DOHH2 (cell line): ENCODE measurements at regions not wholly inside any gene's neighbourhood (a gene's known extent, or its start where the extent isn't known, plus 50 kb on each side); places are given as distances from the start of the nearest gene placed in this dataset.

Experiments used
- H3F3A ChIP-seq: fragments of 200-600 bp; sonication (generic), shearing (Covaris generic); 2 replicates; pipeline ENCODE4 v1.6.0; 2016; ENCODE audit warnings: antibody characterized with exemption, mild to moderate bottlenecking; ENCODE audit not compliant: control insufficient read depth, insufficient read depth
- H3K27ac ChIP-seq: fragments of 200-600 bp; sonication (generic); 2 replicates; pipeline ENCODE4 v1.5.1; 2014; ENCODE audit warnings: low read depth, mild to moderate bottlenecking, low read length, moderate library complexity
- H3K27me3 ChIP-seq: fragments of 200-600 bp; sonication (generic); 2 replicates; pipeline ENCODE4 v1.6.1; 2014; ENCODE audit warnings: mild to moderate bottlenecking, low read length, mixed read lengths; ENCODE audit not compliant: control insufficient read depth
- H3K36me3 ChIP-seq: fragments of 200-600 bp; sonication (generic); 2 replicates; pipeline ENCODE4 v1.6.1; 2014; ENCODE audit warnings: mild to moderate bottlenecking, low read length, moderate library complexity, mixed read lengths; ENCODE audit not compliant: control insufficient read depth
- H3K4me1 ChIP-seq: fragments of 200-600 bp; sonication (generic); 2 replicates; pipeline ENCODE4 v1.6.1; 2014; ENCODE audit warnings: mild to moderate bottlenecking, low read length, mixed read lengths; ENCODE audit not compliant: control insufficient read depth
- H3K4me2 ChIP-seq: fragments of 200-600 bp; sonication (generic); 2 replicates; pipeline ENCODE4 v1.6.0; 2014; ENCODE audit warnings: mild to moderate bottlenecking, low read length, moderate library complexity
- H3K4me3 ChIP-seq: fragments of 200-600 bp; sonication (generic); 2 replicates; pipeline ENCODE4 v1.5.1; 2014; ENCODE audit warnings: mild to moderate bottlenecking, low read length, mixed read lengths
- H3K79me2 ChIP-seq: fragments of 200-600 bp; sonication (generic); 2 replicates; pipeline ENCODE4 v1.6.1; 2014; ENCODE audit warnings: mild to moderate bottlenecking, low read length, mixed read lengths; ENCODE audit not compliant: control insufficient read depth
- H3K9me2 ChIP-seq: fragments of 200-600 bp; sonication (generic); replicated peaks from 2 replicates; pipeline ENCODE4 v1.6.1; 2014; ENCODE audit warnings: mild to moderate bottlenecking, low read length, mixed read lengths; ENCODE audit not compliant: control insufficient read depth
- H3K9me3 ChIP-seq: fragments of 200-600 bp; sonication (generic); 2 replicates; pipeline ENCODE4 v1.6.1; 2014; ENCODE audit warnings: antibody characterized with exemption, low read length, mixed read lengths; ENCODE audit not compliant: control insufficient read depth, insufficient read depth
- H4K20me1 ChIP-seq: fragments of 200-600 bp; sonication (generic); 2 replicates; pipeline ENCODE4 v1.6.0; 2014; ENCODE audit warnings: low read depth, mild to moderate bottlenecking, antibody characterized with exemption, low read length, moderate library complexity; ENCODE audit not compliant: control insufficient read depth, insufficient read depth
- EZH2phosphoT487 ChIP-seq: fragments of 200-600 bp; sonication (generic); IDR thresholded peaks from 2 replicates; pipeline ENCODE4 v1.6.1; 2017; ENCODE audit warnings: borderline replicate concordance, mild to moderate bottlenecking, antibody characterized with exemption, low read length, moderate library complexity, mixed read lengths
- TF ChIP-seq, protein P1 (sequence below): fragments of 200-600 bp; sonication (generic); IDR thresholded peaks from one replicate; pipeline ENCODE4 v1.5.1; 2014; ENCODE audit warnings: antibody characterized with exemption, mild to moderate bottlenecking, low read depth, low read length; ENCODE audit not compliant: poor library complexity, severe bottlenecking

DNA sequence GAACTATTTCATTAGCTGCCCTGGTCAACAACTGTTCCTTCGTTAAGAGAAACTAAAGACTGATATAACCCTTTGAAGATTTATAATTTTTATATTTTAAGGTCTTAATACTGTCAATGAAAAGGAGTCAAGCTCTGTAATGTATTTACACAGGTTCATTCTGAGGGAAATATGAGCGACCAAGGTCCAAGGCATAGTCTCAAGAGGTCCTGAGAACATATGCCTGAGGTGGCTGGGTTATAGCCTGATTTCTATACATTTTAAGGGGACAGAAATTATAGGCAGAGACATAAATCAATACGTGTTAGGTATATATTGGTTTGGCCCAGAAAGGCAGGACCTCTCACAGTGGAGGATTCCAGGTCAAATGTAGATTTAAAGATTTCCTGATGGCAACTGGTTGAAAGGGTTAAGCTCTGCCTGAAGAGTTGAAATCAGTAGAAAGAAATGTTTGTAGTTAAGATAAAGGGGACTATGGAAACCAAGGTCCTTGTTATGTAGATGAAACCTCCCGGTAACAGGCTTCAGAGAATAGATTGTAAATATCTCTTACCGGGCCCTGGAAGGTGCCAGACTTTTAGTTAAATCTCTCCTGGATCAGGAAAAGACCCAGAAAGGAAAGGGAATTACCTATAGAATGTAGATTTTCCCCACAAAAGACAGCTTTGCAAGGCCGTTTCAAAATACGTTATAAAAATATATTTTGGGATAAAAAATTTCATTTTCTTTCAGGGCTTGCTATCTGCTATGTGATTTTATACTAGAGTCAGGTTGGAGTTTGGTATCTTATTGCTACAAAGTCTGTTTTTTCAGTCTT is 107.3 kb upstream of the PRLR start:
- TF ChIP-seq EZH2phosphoT487 = no peak
- TF ChIP-seq, protein P1, sequence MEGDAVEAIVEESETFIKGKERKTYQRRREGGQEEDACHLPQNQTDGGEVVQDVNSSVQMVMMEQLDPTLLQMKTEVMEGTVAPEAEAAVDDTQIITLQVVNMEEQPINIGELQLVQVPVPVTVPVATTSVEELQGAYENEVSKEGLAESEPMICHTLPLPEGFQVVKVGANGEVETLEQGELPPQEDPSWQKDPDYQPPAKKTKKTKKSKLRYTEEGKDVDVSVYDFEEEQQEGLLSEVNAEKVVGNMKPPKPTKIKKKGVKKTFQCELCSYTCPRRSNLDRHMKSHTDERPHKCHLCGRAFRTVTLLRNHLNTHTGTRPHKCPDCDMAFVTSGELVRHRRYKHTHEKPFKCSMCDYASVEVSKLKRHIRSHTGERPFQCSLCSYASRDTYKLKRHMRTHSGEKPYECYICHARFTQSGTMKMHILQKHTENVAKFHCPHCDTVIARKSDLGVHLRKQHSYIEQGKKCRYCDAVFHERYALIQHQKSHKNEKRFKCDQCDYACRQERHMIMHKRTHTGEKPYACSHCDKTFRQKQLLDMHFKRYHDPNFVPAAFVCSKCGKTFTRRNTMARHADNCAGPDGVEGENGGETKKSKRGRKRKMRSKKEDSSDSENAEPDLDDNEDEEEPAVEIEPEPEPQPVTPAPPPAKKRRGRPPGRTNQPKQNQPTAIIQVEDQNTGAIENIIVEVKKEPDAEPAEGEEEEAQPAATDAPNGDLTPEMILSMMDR = no peak
- Histone ChIP-seq H3K9me3 (no peaks in the 10 kb centered on the region), H4K20me1 (no peaks in the 10 kb centered on the region), H3K4me3 (no peak overlapping the region), H3K4me2 (no peak overlapping the region), H3F3A (no peaks in the 10 kb centered on the region), H3K27ac (no peak overlapping the region), H3K9me2 (no peaks in the 10 kb centered on the region), H3K27me3 (no peaks in the 10 kb centered on the region), H3K4me1 (no peaks in the 10 kb centered on the region), H3K79me2 (no peaks in the 10 kb centered on the region), H3K36me3 (no peaks in the 10 kb centered on the region)

DNA sequence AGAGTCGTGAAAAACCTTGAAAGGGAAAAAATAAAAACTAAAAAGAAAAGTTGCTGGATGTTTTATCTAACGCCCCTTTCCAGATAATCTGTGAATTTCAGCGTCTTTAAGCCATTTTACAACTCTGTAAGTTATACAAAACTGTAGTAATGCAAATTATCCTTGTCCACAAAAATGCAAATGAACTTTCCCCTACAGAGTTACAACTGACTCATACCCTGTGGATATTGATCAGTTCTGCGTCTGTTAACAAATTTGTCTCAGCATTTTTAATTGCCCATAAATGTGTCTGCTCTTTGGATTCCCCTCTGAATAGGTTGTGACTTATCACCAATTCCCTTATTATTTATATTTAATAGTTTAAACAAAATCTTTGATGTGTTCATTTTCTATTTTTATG is 105.9 kb upstream of the PRLR start:
- Histone ChIP-seq H3K4me3 (no peak overlapping the region), H3K9me2 (no peaks in the 10 kb centered on the region), H3K9me3 (no peaks in the 10 kb centered on the region), H3K27me3 (no peaks in the 10 kb centered on the region), H3K27ac (no peak overlapping the region), H3K4me1 (no peaks in the 10 kb centered on the region), H3K36me3 (no peaks in the 10 kb centered on the region), H3F3A (no peaks in the 10 kb centered on the region), H3K79me2 (no peaks in the 10 kb centered on the region), H3K4me2 (no peak overlapping the region), H4K20me1 (no peaks in the 10 kb centered on the region)
- TF ChIP-seq, protein P1 = no peak
- TF ChIP-seq EZH2phosphoT487 = no peak

- Histone ChIP-seq H3K9me2 (no peaks in the 10 kb centered on the region), H3K4me3 (no peak overlapping the region)
These were observed 105.5 kb upstream of the PRLR start for GRCh38 chr5:35335752-35336151.

More at GRCh38 chr5:35335752-35336151, 105.5 kb upstream of the PRLR start:
- H3K4me2 ChIP-seq = no peak overlapping the region
- no peaks in the 10 kb centered on the region for H3K27me3 ChIP-seq
- no peaks in the 10 kb centered on the region for H3K36me3 ChIP-seq
- no peaks in the 10 kb centered on the region for H3K9me3 ChIP-seq
- H3K4me1 ChIP-seq = no peaks in the 10 kb centered on the region
- no peaks in the 10 kb centered on the region for H4K20me1 ChIP-seq
- H3K79me2 ChIP-seq = no peaks in the 10 kb centered on the region
- TF ChIP-seq, protein P1 = no peak
- no peak for TF ChIP-seq EZH2phosphoT487
- H3F3A ChIP-seq = no peaks in the 10 kb centered on the region
- H3K27ac ChIP-seq = no peak overlapping the region
